HG03460 (cell line): ENCODE measurements at regions not wholly inside any gene's neighbourhood (a gene's known extent, or its start where the extent isn't known, plus 50 kb on each side); places are given as distances from the start of the nearest gene placed in this dataset.

Source experiments
- ATAC-seq: cut with Tn5 transposase; IDR thresholded peaks from one replicate; pipeline ENCODE4 v1.9.1; 2021; ENCODE audit not compliant: unreplicated experiment

GRCh38 chr5:4363045-4363444 lies 767.4 kb downstream of the IRX1 start:
- no peak for ATAC-seq

DNA sequence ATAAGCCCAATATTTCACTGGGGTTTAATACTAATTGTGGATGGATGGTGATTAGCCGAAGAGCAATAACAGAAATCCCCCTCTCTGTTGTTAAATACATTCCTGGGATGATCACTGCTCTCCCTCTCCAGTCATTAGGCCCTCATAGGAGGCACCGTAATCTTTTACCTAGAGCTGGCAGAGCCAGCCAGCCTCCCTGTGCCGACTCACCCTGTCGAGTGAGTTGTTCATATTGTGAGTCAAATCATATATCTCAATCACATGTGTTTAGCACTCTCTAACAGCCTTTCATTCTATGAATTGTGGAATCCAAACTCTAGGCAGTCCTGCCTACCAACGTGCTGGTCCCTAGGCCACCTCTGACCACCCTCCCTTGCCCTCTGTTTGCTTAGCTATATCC lies 771.0 kb downstream of the IRX1 start:
- no peak for ATAC-seq

GRCh38 chr5:4370218-4370617 lies 769.9 kb upstream of the ADAMTS16 start:
- ATAC-seq = no peak

- ATAC-seq = no peak
Observed at GRCh38 chr5:4372481-4372880, 767.6 kb upstream of the ADAMTS16 start.

GRCh38 chr5:4373051-4373820 lies 766.9 kb upstream of the ADAMTS16 start:
- ATAC-seq = no peak

DNA sequence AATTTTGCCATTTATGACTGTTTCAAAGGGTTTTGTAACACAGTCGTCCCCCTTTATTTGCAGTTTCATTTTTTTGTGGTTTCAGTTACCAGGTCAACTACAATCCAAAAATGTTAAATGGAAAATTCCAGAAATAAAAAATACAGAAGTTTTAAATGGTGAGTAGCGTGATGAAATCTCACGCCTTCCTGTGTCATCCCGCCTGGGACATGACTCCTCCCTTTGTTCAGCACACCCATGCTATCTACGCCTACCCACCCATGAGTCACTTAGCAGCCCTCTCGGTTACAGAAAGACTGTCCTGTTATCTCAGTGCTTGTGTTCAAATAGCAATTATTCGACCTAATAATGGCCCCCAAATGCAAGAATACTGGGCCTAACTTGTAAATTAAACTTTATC lies 765.3 kb upstream of the ADAMTS16 start:
- no peak for ATAC-seq

DNA sequence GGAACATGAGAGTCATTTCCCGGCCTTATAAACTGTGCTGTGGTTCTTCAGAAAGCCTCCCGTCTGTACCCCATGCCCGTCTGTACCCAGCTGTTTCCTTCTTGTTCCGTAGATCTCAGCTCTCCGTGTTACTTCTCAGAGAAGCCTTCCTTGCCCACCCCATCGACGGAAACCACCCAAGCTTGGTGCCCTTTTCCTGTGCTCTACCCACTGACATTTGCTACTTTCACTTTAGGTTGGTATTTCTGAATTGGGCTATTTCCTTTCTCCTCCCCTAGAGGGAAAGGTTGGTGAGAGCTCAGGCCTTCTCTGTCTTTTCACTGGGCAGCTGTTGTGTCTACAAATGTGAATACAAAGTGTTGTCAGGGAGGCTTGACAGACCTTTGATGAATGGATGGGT lies 764.5 kb upstream of the ADAMTS16 start:
- ATAC-seq = no peak

DNA sequence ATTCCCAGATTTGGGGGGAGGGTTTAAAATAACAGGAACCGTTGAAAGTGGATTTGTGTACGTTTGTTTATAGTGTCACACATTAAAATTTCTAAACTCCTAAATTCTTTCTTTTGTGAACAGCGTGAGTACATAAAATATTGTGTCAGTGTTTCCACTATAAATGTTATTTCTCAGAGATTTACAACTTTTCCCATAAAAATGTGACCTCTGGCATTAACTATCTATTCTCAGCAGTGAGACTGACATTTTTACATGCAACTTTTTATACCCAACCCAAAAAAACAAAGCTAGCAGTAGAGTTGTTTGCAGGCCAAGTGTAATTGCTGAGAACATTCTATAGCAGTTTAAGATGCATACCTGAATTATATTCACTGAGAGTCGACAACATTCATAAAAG lies 757.0 kb upstream of the ADAMTS16 start:
- ATAC-seq = no peak

GRCh38 chr5:4383518-4384198 lies 756.5 kb upstream of the ADAMTS16 start:
- ATAC-seq = no peak

DNA sequence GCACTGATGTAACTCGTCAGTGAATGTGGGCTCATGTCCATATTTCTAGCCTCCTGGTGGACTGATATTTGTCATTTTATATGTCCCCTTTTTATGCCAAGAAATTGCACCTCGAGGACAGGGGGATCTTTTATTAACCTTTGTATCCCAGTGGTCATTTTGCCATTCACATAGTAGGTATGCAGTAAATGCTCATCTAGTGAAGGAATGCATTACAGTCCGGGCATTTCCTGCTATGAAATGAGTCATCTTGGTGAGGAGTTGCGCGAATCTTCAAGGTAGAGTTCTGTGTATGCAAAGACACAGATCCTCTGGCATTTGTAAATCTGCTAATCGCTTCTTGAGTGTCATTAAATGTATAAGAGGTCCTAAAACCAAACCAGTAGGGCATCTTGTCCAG lies 755.5 kb upstream of the ADAMTS16 start:
- ATAC-seq = no peak

GRCh38 chr5:4386152-4386551 lies 754.0 kb upstream of the ADAMTS16 start:
- no peak for ATAC-seq

- no peak for ATAC-seq
Observed at GRCh38 chr5:4387290-4387689, 752.8 kb upstream of the ADAMTS16 start.

GRCh38 chr5:4395752-4396151 lies 744.4 kb upstream of the ADAMTS16 start:
- ATAC-seq = no peak

DNA sequence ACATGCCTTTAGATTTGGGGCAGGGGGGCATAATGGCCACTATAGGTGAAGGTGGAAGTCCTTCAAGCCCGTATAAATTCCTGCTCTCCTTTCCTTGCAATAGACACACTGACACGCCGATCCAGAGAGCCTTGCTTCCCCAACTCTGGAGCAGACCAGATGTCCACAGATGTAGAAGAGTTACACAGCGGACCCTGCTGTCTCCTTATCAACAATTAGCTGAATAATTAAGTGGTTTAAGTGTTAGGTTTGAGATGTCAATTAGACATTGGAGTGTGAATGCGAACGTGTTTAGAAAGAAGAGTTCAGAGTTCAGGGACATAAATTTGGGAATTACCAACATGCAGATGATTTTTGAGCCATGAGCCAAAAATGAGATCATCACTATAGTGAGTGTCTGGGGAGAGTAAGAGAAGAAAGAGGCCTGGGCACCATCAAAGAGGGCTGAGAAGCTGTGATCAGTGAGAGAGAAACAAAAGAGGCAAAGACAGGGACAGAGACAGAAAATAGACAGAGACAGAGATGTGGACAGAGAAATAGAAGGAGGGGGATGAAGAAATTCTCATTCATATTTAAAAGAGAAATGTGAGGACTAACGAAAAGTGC lies 734.4 kb upstream of the ADAMTS16 start:
- ATAC-seq = no peak

- ATAC-seq = no peak
Observed at GRCh38 chr5:4410151-4410550, 730.0 kb upstream of the ADAMTS16 start.

DNA sequence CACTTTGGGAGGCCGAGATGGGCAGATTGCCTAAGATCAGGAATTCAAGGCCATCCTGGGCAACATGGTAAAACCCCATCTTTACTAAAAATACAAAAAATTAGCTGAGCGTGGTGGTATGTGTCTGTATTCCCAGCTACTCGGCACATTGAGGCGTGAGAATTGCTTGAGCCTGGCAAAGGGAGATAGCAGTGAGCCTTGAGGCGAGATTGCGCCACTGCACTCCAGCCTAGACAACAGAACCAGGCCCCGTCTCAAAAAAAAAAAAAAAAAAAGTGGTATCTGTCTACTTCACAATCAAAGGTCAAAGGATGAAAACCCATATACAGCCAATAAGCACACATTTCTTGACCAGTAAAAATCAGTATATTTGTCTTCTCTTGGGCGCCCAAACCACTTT lies 728.5 kb upstream of the ADAMTS16 start:
- no peak for ATAC-seq

DNA sequence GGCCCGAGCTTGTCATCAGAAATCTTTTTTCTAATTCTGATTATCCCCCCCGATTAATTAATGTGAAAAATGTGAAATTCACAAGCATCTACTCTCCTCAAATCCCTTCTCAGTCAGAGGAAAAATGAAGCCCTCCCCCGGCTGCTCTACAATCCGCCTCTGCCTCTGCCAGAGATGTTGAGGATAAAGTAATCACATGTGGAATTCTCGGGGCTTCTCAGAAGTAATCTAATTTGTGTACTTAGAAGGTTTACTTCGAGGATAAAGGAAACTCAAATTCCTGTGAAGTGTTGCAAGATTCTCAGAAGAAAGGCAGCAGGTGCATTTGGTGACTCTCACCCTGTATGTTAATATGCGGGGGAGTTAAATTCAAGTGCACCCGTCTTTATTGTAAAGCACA lies 726.1 kb upstream of the ADAMTS16 start:
- no peak for ATAC-seq

DNA sequence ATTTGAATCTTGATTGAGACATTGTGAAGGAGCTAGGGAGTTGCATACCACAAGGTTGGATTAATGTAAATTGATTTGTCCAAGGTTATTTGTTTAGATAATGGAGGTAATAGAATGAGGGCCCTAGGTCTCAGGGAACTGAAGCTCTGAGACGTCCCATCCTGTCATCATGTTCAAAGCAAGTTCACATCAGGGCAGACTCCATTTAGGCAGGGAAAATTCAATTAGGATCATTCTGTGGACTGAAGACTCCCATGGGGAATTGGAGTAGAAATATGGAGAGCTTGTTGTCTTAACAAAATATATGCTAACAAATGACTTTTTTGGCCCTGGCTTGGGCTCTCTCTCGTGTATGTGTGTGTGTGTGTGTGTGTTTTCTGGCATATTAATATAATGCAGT lies 722.0 kb upstream of the ADAMTS16 start:
- no peak for ATAC-seq

- no peak for ATAC-seq
Observed at GRCh38 chr5:4419281-4419680, 720.8 kb upstream of the ADAMTS16 start.

DNA sequence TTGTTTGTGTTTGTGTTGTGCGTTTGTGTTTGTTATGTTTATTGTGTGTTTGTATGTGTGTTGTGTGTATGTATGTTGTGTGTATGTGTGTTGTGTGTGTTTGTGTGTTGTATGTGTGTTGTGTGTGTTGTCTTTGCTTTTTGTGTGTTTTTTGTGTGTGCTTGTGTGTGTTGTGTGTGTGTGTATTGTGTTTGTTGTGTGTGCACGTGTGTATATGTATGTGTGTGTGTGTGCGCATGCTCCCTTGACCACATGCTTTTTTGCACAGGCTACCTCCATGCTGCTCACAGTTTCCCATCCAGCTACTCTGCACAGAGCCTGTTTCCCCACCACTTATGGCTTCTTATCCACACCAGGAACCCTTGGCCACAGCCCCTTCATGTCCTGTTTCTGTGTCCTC lies 720.0 kb upstream of the ADAMTS16 start:
- ATAC-seq = no peak

GRCh38 chr5:4420681-4421080 lies 719.4 kb upstream of the ADAMTS16 start:
- no peak for ATAC-seq

DNA sequence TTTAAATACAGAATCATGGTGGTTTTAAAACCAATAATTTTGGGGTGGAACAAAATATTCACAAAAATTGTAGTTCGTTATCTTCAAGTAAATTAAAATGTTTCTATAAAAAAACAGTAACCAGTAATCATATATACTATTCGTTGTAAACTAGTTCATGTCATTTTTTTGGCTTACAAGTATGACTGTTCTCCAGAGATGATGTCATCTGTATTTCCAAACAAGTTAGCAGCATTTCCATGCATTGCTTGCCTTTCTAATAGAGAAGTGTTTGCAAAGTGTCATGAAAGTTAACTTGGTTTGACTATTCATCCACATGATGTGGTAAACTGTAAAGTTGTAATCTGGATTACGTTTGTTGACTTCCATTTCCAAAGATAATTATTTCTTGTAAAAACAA lies 717.9 kb upstream of the ADAMTS16 start:
- no peak for ATAC-seq
